ENCODE measurements at regions not wholly inside any gene's neighbourhood (a gene's known extent, or its start where the extent isn't known, plus 50 kb on each side); places are given as distances from the start of the nearest gene placed in this dataset.
"Not testable (repeated sequence)": the region's sequence is repeated elsewhere in the genome, so short reads cannot be mapped to it uniquely, and the experiment has no call there.

- DNase-seq (ENCODE audit: low spot score): not testable (repeated sequence)
These were observed 55.2 kb upstream of the DHRS4 start for GRCh38 chr14:23898359-23898758.

GRCh38 chr14:23899788-23900187 is 53.8 kb upstream of the DHRS4 start:
- no peak for DNase-seq (ENCODE audit: low spot score)

DNA sequence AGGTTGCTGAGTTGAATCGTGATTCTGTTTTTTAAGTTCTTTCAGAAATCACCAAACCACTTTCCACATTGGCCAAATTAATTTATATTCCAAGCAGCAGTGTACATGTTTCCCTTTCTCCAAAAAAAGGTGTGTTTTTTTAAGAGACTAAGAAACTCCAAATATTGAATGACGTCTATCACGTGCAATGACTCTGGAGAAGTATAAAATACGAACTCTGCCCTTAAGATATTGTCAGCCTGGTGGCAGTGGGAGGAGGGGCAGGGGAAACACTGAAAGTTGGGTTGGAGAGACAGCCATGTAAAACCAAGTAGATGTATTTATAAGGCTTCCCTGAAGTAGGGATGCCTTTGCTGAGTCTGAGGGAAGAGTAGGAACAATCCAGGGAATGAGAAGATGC is 50.1 kb upstream of the DHRS4 start:
- no peak for DNase-seq (ENCODE audit: low spot score)

Data from hematopoietic multipotent progenitor cell treated with erythropoietin and hydrocortisone succinate and interleukin-3 and kit ligand, for 17 days (in vitro differentiated cells).